Colonic mucosa (tissue), 4 donors: ENCODE measurements at regions not wholly inside any gene's neighbourhood (a gene's known extent, or its start where the extent isn't known, plus 50 kb on each side); places are given as distances from the start of the nearest gene placed in this dataset.
"Not testable (repeated sequence)": the region's sequence is repeated elsewhere in the genome, so short reads cannot be mapped to it uniquely, and the experiment has no call there.

ENCODE experiments used
- DNase-seq: peaks from one replicate; pipeline ENCODE4 v3.0.0-alpha.2; 2020
- H3K27ac ChIP-seq: fragments of 200-600 bp; one replicate; pipeline ENCODE4 v1.8.0; 2021
- H3K27me3 ChIP-seq: fragments of 200-600 bp; one replicate; pipeline ENCODE4 v1.8.0; 2021
- H3K36me3 ChIP-seq: fragments of 200-600 bp; one replicate; pipeline ENCODE4 v1.8.0; 2021
- H3K4me1 ChIP-seq: fragments of 200-600 bp; one replicate; pipeline ENCODE4 v1.8.0; 2021; ENCODE audit warnings: mild to moderate bottlenecking
- H3K4me3 ChIP-seq: fragments of 200-600 bp; one replicate; pipeline ENCODE4 v1.8.0; 2021
- H3K9ac ChIP-seq, 2 donors: one replicate each; pipeline ENCODE4 v1.7.0; 2013; ENCODE audit warnings: control low read depth in 2 of 2, low read depth in 2 of 2, low read length in 2 of 2
- H3K9me3 ChIP-seq: fragments of 200-600 bp; one replicate; pipeline ENCODE4 v1.8.0; 2021
- CTCF ChIP-seq: fragments of 200-600 bp; IDR thresholded peaks from one replicate; pipeline ENCODE4 v1.8.0; 2022; ENCODE audit warnings: antibody characterized with exemption, mild to moderate bottlenecking
- intact Hi-C: fragments of 100-400 bp; cut with DNase I; formaldehyde crosslinking; loops from one replicate; pipeline ENCODE4 v1.14.1; 2022
- donor health status: healthy.
- donor health status: DM: no; HTN: no; CAD: no.
- donor health status: DM: no; HTN: no; CAD: no.

- no peak overlapping the region for H3K27ac ChIP-seq
- H3K27me3 ChIP-seq: no peaks in the 10 kb centered on the region
- intact Hi-C loops: no loop called here
- DNase-seq: no peak
- H3K9me3 ChIP-seq: no peaks in the 10 kb centered on the region
- no peak overlapping the region for H3K4me3 ChIP-seq
- no peaks in the 10 kb centered on the region for H3K4me1 ChIP-seq
- no peak overlapping the region for H3K9ac ChIP-seq
- no peak for TF ChIP-seq CTCF
- H3K36me3 ChIP-seq: no peaks in the 10 kb centered on the region
Measured at GRCh38 chr21:19198801-19199200, 795.2 kb upstream of the TMPRSS15 start.

GRCh38 chr21:19218163-19218562, 814.6 kb upstream of the TMPRSS15 start:
- H3K4me3 ChIP-seq: no peak overlapping the region
- H3K9ac ChIP-seq: no peak overlapping the region
- H3K27me3 ChIP-seq: no peaks in the 10 kb centered on the region
- H3K36me3 ChIP-seq: no peaks in the 10 kb centered on the region
- no peaks in the 10 kb centered on the region for H3K9me3 ChIP-seq
- no peak overlapping the region for H3K27ac ChIP-seq
- H3K4me1 ChIP-seq: no peaks in the 10 kb centered on the region
- intact Hi-C loops: no loop called here
- DNase-seq: no peak
- TF ChIP-seq CTCF: no peak

- TF ChIP-seq CTCF: no peak
- H3K4me1 ChIP-seq: no peaks in the 10 kb centered on the region
- intact Hi-C loops: no loop called here
- DNase-seq: no peak
- H3K27ac ChIP-seq: no peak overlapping the region
- H3K36me3 ChIP-seq: no peaks in the 10 kb centered on the region
- no peak overlapping the region for H3K9ac ChIP-seq
- H3K4me3 ChIP-seq: no peak overlapping the region
- no peaks in the 10 kb centered on the region for H3K9me3 ChIP-seq
- H3K27me3 ChIP-seq: no peaks in the 10 kb centered on the region
Measured at GRCh38 chr21:19224090-19224489, 820.5 kb upstream of the TMPRSS15 start.

GRCh38 chr21:19228226-19228625, 824.6 kb upstream of the TMPRSS15 start:
- H3K36me3 ChIP-seq: no peaks in the 10 kb centered on the region
- no peak overlapping the region for H3K27ac ChIP-seq
- no peak for TF ChIP-seq CTCF
- no peak overlapping the region for H3K4me3 ChIP-seq
- intact Hi-C loops: no loop called here
- DNase-seq: no peak
- no peak overlapping the region for H3K9ac ChIP-seq
- no peaks in the 10 kb centered on the region for H3K27me3 ChIP-seq
- H3K9me3 ChIP-seq: no peaks in the 10 kb centered on the region
- H3K4me1 ChIP-seq: no peaks in the 10 kb centered on the region

DNA sequence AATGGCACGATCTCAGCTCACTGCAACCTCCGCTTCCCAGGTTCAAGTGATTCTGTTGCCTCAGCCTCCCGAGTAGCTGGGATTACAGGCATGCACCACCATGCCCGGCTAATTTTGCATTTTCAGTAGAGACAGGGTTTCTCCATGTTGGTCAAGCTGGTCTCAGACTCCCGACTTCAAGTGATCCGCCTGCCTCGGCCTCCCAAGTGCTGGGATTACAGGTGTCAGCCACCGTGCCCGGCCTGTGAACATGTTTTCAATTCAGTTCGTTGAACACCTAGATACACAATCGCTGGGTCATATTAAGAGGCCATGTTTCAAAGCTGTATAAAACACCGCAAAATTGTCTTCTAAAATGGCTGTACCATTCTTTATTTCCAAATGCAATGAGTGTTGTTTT, 830.3 kb upstream of the TMPRSS15 start:
- intact Hi-C loops, H3K27me3 ChIP-seq, DNase-seq, H3K9me3 ChIP-seq, H3K4me3 ChIP-seq, H3K27ac ChIP-seq, H3K36me3 ChIP-seq, H3K9ac ChIP-seq, H3K4me1 ChIP-seq: not testable (repeated sequence)

GRCh38 chr21:19236209-19236608, 832.6 kb upstream of the TMPRSS15 start:
- Histone ChIP-seq H3K36me3 (no peaks in the 10 kb centered on the region), H3K9ac (no peak overlapping the region), H3K27me3 (no peaks in the 10 kb centered on the region), H3K4me1 (no peaks in the 10 kb centered on the region), H3K4me3 (no peak overlapping the region), H3K27ac (no peak overlapping the region), H3K9me3 (no peaks in the 10 kb centered on the region)
- TF ChIP-seq CTCF: no peak
- DNase-seq: no peak
- intact Hi-C loops: no loop called here
